IMR-90 (cell line): ENCODE measurements at regions not wholly inside any gene's neighbourhood (a gene's known extent, or its start where the extent isn't known, plus 50 kb on each side); places are given as distances from the start of the nearest gene placed in this dataset.

ENCODE experiments used
- ATAC-seq: fragments of 200-7000 bp; cut with Tn5 transposase; 2 replicates; pipeline ENCODE4 v1.9.1; 2020; ENCODE audit warnings: low read depth, mild to moderate bottlenecking, moderate library complexity
- BruUV-seq: library from RNA; stranded (reverse); fragments of 400-500 nt; replicated peaks from 2 replicates; lab custom pipeline; 2021; lab: Mats Ljungman, UMichigan
- CTCF ChIA-PET: fragments of 300-600 bp; formaldehyde crosslinking; extraction: SDS; loops from one replicate; lab custom pipeline; 2021; ENCODE audit warnings: antibody characterized with exemption; lab: Yijun Ruan, JAX
- POLR2A ChIA-PET: fragments of 300-600 bp; sonication (Branson Sonifier 250); formaldehyde crosslinking; loops from one replicate; lab custom pipeline; 2022; ENCODE audit warnings: antibody characterized with exemption; ENCODE audit not compliant: unreplicated experiment; lab: Charles Lee
- DNase-seq: peaks from one replicate; pipeline ENCODE4 v3.0.0; 2013
- H2AFZ ChIP-seq: replicated peaks from 2 replicates; pipeline ENCODE3; 2013; ENCODE audit warnings: low read length, mild to moderate bottlenecking; ENCODE audit not compliant: poor library complexity
- H2AK5ac ChIP-seq: 2 replicates; pipeline ENCODE4 v1.6.1; 2013; ENCODE audit warnings: low read depth, low read length, inconsistent platforms
- H2AK9ac ChIP-seq: replicated peaks from 2 replicates; pipeline ENCODE3; 2013; ENCODE audit warnings: mild to moderate bottlenecking, low read depth, low read length, moderate library complexity; ENCODE audit not compliant: poor library complexity
- H2BK120ac ChIP-seq: 2 replicates; pipeline ENCODE4 v1.6.1; 2013; ENCODE audit warnings: low read depth, low read length, inconsistent platforms
- H2BK15ac ChIP-seq: 3 replicates; pipeline ENCODE4 v1.6.1; 2013; ENCODE audit warnings: low read depth, low read length, inconsistent platforms
- H2BK20ac ChIP-seq: 2 replicates; pipeline ENCODE4 v1.6.1; 2013; ENCODE audit warnings: low read depth, mild to moderate bottlenecking, inconsistent platforms, low read length, moderate library complexity
- H2BK5ac ChIP-seq: 2 replicates; pipeline ENCODE4 v1.6.1; 2013; ENCODE audit warnings: mild to moderate bottlenecking, low read depth, low read length, inconsistent platforms; ENCODE audit not compliant: poor library complexity, severe bottlenecking
- H3K14ac ChIP-seq: replicated peaks from 2 replicates; pipeline ENCODE4 v1.6.1; 2013; ENCODE audit warnings: low read depth, low read length, inconsistent platforms
- H3K18ac ChIP-seq: 2 replicates; pipeline ENCODE4 v1.6.1; 2013; ENCODE audit warnings: low read depth, low read length, control low read depth
- H3K23ac ChIP-seq: 2 replicates; pipeline ENCODE4 v1.6.1; 2013; ENCODE audit warnings: low read depth, low read length, inconsistent platforms
- H3K27ac ChIP-seq: 2 replicates; pipeline ENCODE4 v1.5.1; 2013; ENCODE audit warnings: mild to moderate bottlenecking, control low read depth, low read length; ENCODE audit not compliant: insufficient read depth
- H3K27me3 ChIP-seq: 2 replicates; pipeline ENCODE4 v1.6.1; 2013; ENCODE audit warnings: low read length; ENCODE audit not compliant: control insufficient read depth, insufficient read depth
- H3K36me3 ChIP-seq: 2 replicates; pipeline ENCODE4 v1.6.1; 2013; ENCODE audit warnings: low read length, mixed read lengths; ENCODE audit not compliant: control insufficient read depth, insufficient read depth
- H3K4ac ChIP-seq: 2 replicates; pipeline ENCODE4 v1.6.1; 2013; ENCODE audit warnings: low read depth, low read length, inconsistent platforms
- H3K4me1 ChIP-seq: 2 replicates; pipeline ENCODE4 v1.6.1; 2013; ENCODE audit warnings: low read length, mixed read lengths; ENCODE audit not compliant: control insufficient read depth, insufficient read depth
- H3K4me2 ChIP-seq: 2 replicates; pipeline ENCODE4 v1.6.1; 2013; ENCODE audit warnings: low read depth, mild to moderate bottlenecking, control low read depth, low read length, moderate library complexity
- H3K4me3 ChIP-seq: 2 replicates; pipeline ENCODE4 v1.5.1; 2013; ENCODE audit warnings: low read depth, mild to moderate bottlenecking, control low read depth, low read length, moderate library complexity; ENCODE audit not compliant: insufficient read depth
- H3K56ac ChIP-seq: 2 replicates; pipeline ENCODE4 v1.6.1; 2013; ENCODE audit warnings: low read length, inconsistent platforms; ENCODE audit not compliant: insufficient read depth; ENCODE audit errors: extremely low read depth
- H3K79me1 ChIP-seq, 2 experiments: 2 replicates each; pipeline ENCODE4 v1.6.1; 2013; ENCODE audit warnings: low read length in 2 of 2, inconsistent platforms in 1 of 2, low read depth in 1 of 2
- H3K9ac ChIP-seq: 2 replicates; pipeline ENCODE4 v1.6.1; 2013; ENCODE audit warnings: low read depth, low read length, control low read depth
- H3K9me1 ChIP-seq: 2 replicates; pipeline ENCODE4 v1.6.1; 2013; ENCODE audit warnings: low read length, inconsistent platforms; ENCODE audit not compliant: insufficient read depth
- H3K9me3 ChIP-seq: 2 replicates; pipeline ENCODE4 v1.6.1; 2013; ENCODE audit warnings: low read length; ENCODE audit not compliant: control insufficient read depth, insufficient read depth
- H4K20me1 ChIP-seq: 2 replicates; pipeline ENCODE4 v1.6.1; 2013; ENCODE audit warnings: low read length, inconsistent platforms; ENCODE audit not compliant: insufficient read depth
- H4K5ac ChIP-seq: 2 replicates; pipeline ENCODE4 v1.6.1; 2013; ENCODE audit warnings: mild to moderate bottlenecking, low read depth, low read length, control low read depth
- H4K8ac ChIP-seq, 2 experiments: 2 replicates each; pipeline ENCODE4 v1.6.1; 2013; ENCODE audit warnings: low read depth in 2 of 2, low read length in 2 of 2, control low read depth in 1 of 2, inconsistent platforms in 1 of 2
- H4K91ac ChIP-seq: 2 replicates; pipeline ENCODE4 v1.6.1; 2013; ENCODE audit warnings: low read depth, low read length, inconsistent platforms; ENCODE audit not compliant: insufficient read depth
- BHLHE40 ChIP-seq: fragments of 150-350 bp; IDR thresholded peaks from 2 replicates; pipeline ENCODE4 v1.6.1; 2016; ENCODE audit warnings: mild to moderate bottlenecking, low read depth, low read length
- CEBPB ChIP-seq: IDR thresholded peaks from 2 replicates; pipeline ENCODE4 v1.6.1; 2012; ENCODE audit warnings: low read depth, low read length, improper control_type of control experiment
- CHD1 ChIP-seq: IDR thresholded peaks from 2 replicates; pipeline ENCODE4 v1.6.1; 2012; ENCODE audit warnings: low read depth, low read length, improper control_type of control experiment
- CTCF ChIP-seq: conservative IDR thresholded peaks from 2 replicates; pipeline ENCODE4 v1.5.1; 2012; ENCODE audit warnings: mild to moderate bottlenecking, low read depth, low read length, improper control_type of control experiment
- ELK1 ChIP-seq: fragments of 150-350 bp; IDR thresholded peaks from 2 replicates; pipeline ENCODE4 v1.6.1; 2016; ENCODE audit warnings: low read depth, mild to moderate bottlenecking, low read length, moderate library complexity, borderline replicate concordance
- FOS ChIP-seq: fragments of 150-350 bp; IDR thresholded peaks from 2 replicates; pipeline ENCODE4 v1.6.1; 2016; ENCODE audit warnings: low read depth, low read length
- MAFK ChIP-seq: IDR thresholded peaks from 2 replicates; pipeline ENCODE4 v1.6.1; 2012; ENCODE audit warnings: low read depth, low read length, improper control_type of control experiment
- MAZ ChIP-seq: IDR thresholded peaks from 2 replicates; pipeline ENCODE4 v1.6.1; 2012; ENCODE audit warnings: low read depth, mild to moderate bottlenecking, low read length, improper control_type of control experiment, moderate library complexity, borderline replicate concordance
- MXI1 ChIP-seq: IDR thresholded peaks from 2 replicates; pipeline ENCODE4 v1.6.1; 2012; ENCODE audit warnings: low read depth, mild to moderate bottlenecking, low read length, moderate library complexity, borderline replicate concordance
- NFE2L2 ChIP-seq: fragments of 150-350 bp; IDR thresholded peaks from 2 replicates; pipeline ENCODE4 v1.6.1; 2016; ENCODE audit warnings: low read depth, mild to moderate bottlenecking, low read length
- POLR2A ChIP-seq: IDR thresholded peaks from 2 replicates; pipeline ENCODE4 v1.6.1; 2012; ENCODE audit warnings: mild to moderate bottlenecking, low read depth, low read length
- RAD21 ChIP-seq: IDR thresholded peaks from 2 replicates; pipeline ENCODE4 v1.6.1; 2012; ENCODE audit warnings: low read length, improper control_type of control experiment
- RCOR1 ChIP-seq: IDR thresholded peaks from 2 replicates; pipeline ENCODE4 v1.6.1; 2012; ENCODE audit warnings: mild to moderate bottlenecking, low read length, improper control_type of control experiment; ENCODE audit not compliant: insufficient replicate concordance
- RFX5 ChIP-seq: IDR thresholded peaks from 2 replicates; pipeline ENCODE4 v1.8.0; 2012; ENCODE audit warnings: low read depth, mild to moderate bottlenecking, low read length, moderate library complexity
- SMC3 ChIP-seq: fragments of 150-350 bp; IDR thresholded peaks from 2 replicates; pipeline ENCODE4 v1.6.1; 2016; ENCODE audit warnings: low read depth, mild to moderate bottlenecking, antibody characterized with exemption, low read length, moderate library complexity
- USF2 ChIP-seq: fragments of 150-350 bp; IDR thresholded peaks from 2 replicates; pipeline ENCODE4 v1.6.1; 2017; ENCODE audit warnings: mild to moderate bottlenecking, antibody characterized with exemption, low read length, low read depth
- WGBS, 2 experiments: methylation state at CpG; one replicate each; pipeline versions ENCODE4 v1.1.5 to v1.1.7; 2013; ENCODE audit warnings: missing lambda C conversion rate in 2 of 2; ENCODE audit not compliant: insufficient read length in 1 of 2; ENCODE audit errors: extremely low coverage in 2 of 2; 5-methylcytosine and 5-hydroxymethylcytosine counted together
- dilution Hi-C: fragments of 300-500 bp; cut with HindIII; formaldehyde crosslinking; loops from one replicate; pipeline ENCODE4 v1.14.3; 2018; ENCODE audit warnings: low sequenced_read_pairs; ENCODE audit not compliant: unreplicated experiment
- in situ Hi-C: fragments of 300-500 bp; cut with MboI; formaldehyde crosslinking; loops from 3 replicates; pipeline ENCODE4 v1.14.3; 2019; ENCODE audit warnings: low sequenced_read_pairs, inconsistent platforms, mixed read lengths
- intact Hi-C: fragments of 100-400 bp; cut with micrococcal nuclease; formaldehyde crosslinking; loops from 2 replicates; pipeline ENCODE4 v1.10.0; 2022

- peak overlapping the region; percentile 53; the same call in 1 of the 2 replicates for H2BK20ac ChIP-seq
- H2BK120ac ChIP-seq: peak overlapping the region; percentile 71
- no peak overlapping the region for H2AK5ac ChIP-seq
- TF ChIP-seq RFX5: no peak
- no peak for TF ChIP-seq POLR2A
- TF ChIP-seq SMC3: no peak
- no peak for TF ChIP-seq CHD1
- TF ChIP-seq FOS: no peak
- no peak for TF ChIP-seq BHLHE40
- TF ChIP-seq MAFK: no peak
- TF ChIP-seq ELK1: no peak
- no peak for TF ChIP-seq CEBPB
- TF ChIP-seq USF2: no peak
- no peak for TF ChIP-seq RAD21
- no peak for TF ChIP-seq CTCF
- TF ChIP-seq MAZ: no peak
- TF ChIP-seq MXI1: no peak
- TF ChIP-seq RCOR1: no peak
- no peak for TF ChIP-seq NFE2L2
- H3K56ac ChIP-seq: no peak overlapping the region
- no peaks in the 10 kb centered on the region for H3K27me3 ChIP-seq
- H2BK15ac ChIP-seq: peak overlapping the region; percentile 74; the same call in 2 of the 3 replicates
- no peak overlapping the region for H2AFZ ChIP-seq
- H4K20me1 ChIP-seq: no peaks in the 10 kb centered on the region
- in situ Hi-C loops: no loop called here
- POLR2A ChIA-PET: no interaction called here
- no peak overlapping the region; the same call in 1 of the 2 replicates for H3K18ac ChIP-seq
- intact Hi-C loops: no loop called here
- H4K5ac ChIP-seq: peak overlapping the region; percentile 48; the same call in 1 of the 2 replicates
- H3K36me3 ChIP-seq: no peaks in the 10 kb centered on the region
- H2BK5ac ChIP-seq: peak overlapping the region; percentile 46
- dilution Hi-C loops: no loop called here
- CTCF ChIA-PET: interaction anchor here (1.4 kb wide), 1 partner anchor 146 kb away, joined by 5 read pairs; no protein-coding TSS in a partner anchor
- peaks cover 6% of the 10 kb centered on the region for H3K4me1 ChIP-seq
- DNase-seq (no peak), ATAC-seq (no peak)
- H3K9me3 ChIP-seq: peaks cover 3% of the 10 kb centered on the region
- no peak overlapping the region for H4K91ac ChIP-seq
- H3K9me1 ChIP-seq: peaks cover 3% of the 10 kb centered on the region
- no peak overlapping the region for H3K9ac ChIP-seq
- no peak overlapping the region for H3K4me3 ChIP-seq
- H3K79me1 ChIP-seq: peaks cover 3% of the 10 kb centered on the region in 2 experiments; a peak in 3 of 4 replicates
- H3K4ac ChIP-seq: peak overlapping the region; percentile 48
- no peak overlapping the region for H3K27ac ChIP-seq
- BruUV-seq: no TSS peak
- no peak overlapping the region for H2AK9ac ChIP-seq
- no CpG with 5 or more reads among the region's 1 CpG for WGBS, 2 experiments
- no peak overlapping the region for H3K23ac ChIP-seq
- no peak overlapping the region for H3K14ac ChIP-seq
- peak overlapping the region in 1 of 2 experiments; percentile 39; a peak in 2 of 4 replicates for H4K8ac ChIP-seq
- H3K4me2 ChIP-seq: no peak overlapping the region
These were observed 450.9 kb downstream of the FBXO15 start for GRCh38 chr18:73696698-73697097.
